HG03280 (cell line): ENCODE measurements at regions not wholly inside any gene's neighbourhood (a gene's known extent, or its start where the extent isn't known, plus 50 kb on each side); places are given as distances from the start of the nearest gene placed in this dataset.
A peak's percentile ranks its signal among the peaks of the same experiment; 100 is the strongest.
"Not testable (repeated sequence)": the region's sequence is repeated elsewhere in the genome, so short reads cannot be mapped to it uniquely, and the experiment has no call there.

Source experiments
- ATAC-seq: cut with Tn5 transposase; IDR thresholded peaks from one replicate; pipeline ENCODE4 v1.9.1; 2021; ENCODE audit warnings: mild to moderate bottlenecking, moderate library complexity; ENCODE audit not compliant: unreplicated experiment

- ATAC-seq, result no peak
Observed at GRCh38 chr18:62629031-62629430, 86.3 kb upstream of the PHLPP1 start.

GRCh38 chr18:62631173-62631572 is 84.2 kb upstream of the PHLPP1 start:
- no peak for ATAC-seq

- no peak for ATAC-seq
Observed at GRCh38 chr18:62632788-62633455, 82.4 kb upstream of the PHLPP1 start.

- ATAC-seq, result no peak
Observed at GRCh38 chr18:62634458-62634857, 80.9 kb upstream of the PHLPP1 start.

- no peak for ATAC-seq
Observed at GRCh38 chr18:62634979-62635630, 80.2 kb upstream of the PHLPP1 start.

- no peak for ATAC-seq
Observed at GRCh38 chr18:62637403-62637802, 77.9 kb upstream of the PHLPP1 start.

- peak; percentile 90 for ATAC-seq
Observed at GRCh38 chr18:62637807-62638687, 77.3 kb upstream of the PHLPP1 start.

GRCh38 chr18:62643181-62643580 is 72.2 kb upstream of the PHLPP1 start:
- ATAC-seq, result no peak

GRCh38 chr18:62644773-62645172 is 70.6 kb upstream of the PHLPP1 start:
- ATAC-seq, result no peak

GRCh38 chr18:62647179-62647578 is 68.2 kb upstream of the PHLPP1 start:
- ATAC-seq, result no peak

- ATAC-seq, result no peak
Observed at GRCh38 chr18:62648045-62648678, 67.2 kb upstream of the PHLPP1 start.

GRCh38 chr18:62651276-62652056 is 63.9 kb upstream of the PHLPP1 start:
- no peak for ATAC-seq

- not testable (repeated sequence) for ATAC-seq
Observed at GRCh38 chr18:62652057-62652629, 63.2 kb upstream of the PHLPP1 start.

GRCh38 chr18:62655520-62656219 is 59.7 kb upstream of the PHLPP1 start:
- ATAC-seq, result no peak

- ATAC-seq, result no peak
Observed at GRCh38 chr18:62658028-62658427, 57.3 kb upstream of the PHLPP1 start.

- no peak for ATAC-seq
Observed at GRCh38 chr18:62659698-62660097, 55.6 kb upstream of the PHLPP1 start.

GRCh38 chr18:62660691-62661090 is 54.6 kb upstream of the PHLPP1 start:
- no peak for ATAC-seq

- ATAC-seq, result peak; percentile 81
Observed at GRCh38 chr18:62663731-62664336, 51.5 kb upstream of the PHLPP1 start.

- peak; percentile 34 for ATAC-seq
Observed at GRCh38 chr18:62664414-62664813, 50.9 kb upstream of the PHLPP1 start.
